GM23338 (cell line): ENCODE measurements at regions not wholly inside any gene's neighbourhood (a gene's known extent, or its start where the extent isn't known, plus 50 kb on each side); places are given as distances from the start of the nearest gene placed in this dataset.

Experiments
- ATAC-seq: fragments of 200-7000 bp; cut with Tn5 transposase; 3 replicates; pipeline ENCODE4 v1.9.1; 2020
- DNase-seq: peaks from one replicate; pipeline ENCODE4 v3.0.0-alpha.2; 2015; ENCODE audit warnings: low spot score
- H2AFZ ChIP-seq: fragments of 200-600 bp; sonication (generic); 2 replicates; pipeline ENCODE4 v1.8.0; 2016; ENCODE audit warnings: antibody characterized with exemption, mild to moderate bottlenecking, moderate library complexity
- H3F3A ChIP-seq: fragments of 200-600 bp; sonication (generic); replicated peaks from 2 replicates; pipeline ENCODE4 v1.8.0; 2017; ENCODE audit warnings: antibody characterized with exemption, mixed run types, low read depth
- H3K27ac ChIP-seq: fragments of 200-600 bp; sonication (generic); 2 replicates; pipeline ENCODE4 v1.6.1; 2016; ENCODE audit warnings: low read depth
- H3K27me3 ChIP-seq: fragments of 200-600 bp; sonication (generic); 2 replicates; pipeline ENCODE4 v1.8.0; 2016; ENCODE audit warnings: mild to moderate bottlenecking, mixed run types, moderate library complexity; ENCODE audit not compliant: insufficient read depth
- H3K36me3 ChIP-seq: fragments of 200-600 bp; sonication (generic); 2 replicates; pipeline ENCODE4 v1.8.0; 2016; ENCODE audit warnings: mild to moderate bottlenecking; ENCODE audit not compliant: insufficient read depth
- H3K4me1 ChIP-seq: fragments of 200-600 bp; sonication (generic); 2 replicates; pipeline ENCODE4 v1.8.0; 2016; ENCODE audit warnings: mild to moderate bottlenecking, moderate library complexity; ENCODE audit not compliant: insufficient read depth
- H3K4me2 ChIP-seq: fragments of 200-600 bp; sonication (generic); 2 replicates; pipeline ENCODE4 v1.7.1; 2017; ENCODE audit warnings: mixed run types
- H3K4me3 ChIP-seq: fragments of 200-600 bp; sonication (generic); 2 replicates; pipeline ENCODE4 v1.6.1; 2016; ENCODE audit warnings: mixed run types
- H3K79me2 ChIP-seq: fragments of 200-600 bp; sonication (generic); replicated peaks from 2 replicates; pipeline ENCODE4 v1.8.0; 2017; ENCODE audit warnings: mild to moderate bottlenecking; ENCODE audit not compliant: insufficient read depth
- H3K9me2 ChIP-seq: fragments of 200-600 bp; sonication (generic); 2 replicates; pipeline ENCODE4 v1.8.0; 2017; ENCODE audit not compliant: insufficient read depth
- H4K20me1 ChIP-seq: fragments of 200-600 bp; sonication (generic); replicated peaks from 2 replicates; pipeline ENCODE4 v1.8.0; 2017; ENCODE audit warnings: mild to moderate bottlenecking; ENCODE audit not compliant: insufficient read depth
- H3K27ac Mint-ChIP-seq: 2 replicates; pipeline ENCODE4 v1.8.0; 2020; ENCODE audit warnings: inconsistent platforms, mild to moderate bottlenecking, moderate library complexity, mixed read lengths
- H3K27me3 Mint-ChIP-seq: 3 replicates; pipeline ENCODE4 v1.8.0; 2022; ENCODE audit warnings: low read depth, mild to moderate bottlenecking, moderate library complexity, mixed read lengths, inconsistent platforms; ENCODE audit not compliant: insufficient read depth, poor library complexity
- H3K36me3 Mint-ChIP-seq: 3 replicates; pipeline ENCODE4 v1.8.0; 2021; ENCODE audit warnings: low read depth, mild to moderate bottlenecking, inconsistent platforms, moderate library complexity, mixed read lengths
- H3K4me1 Mint-ChIP-seq: 3 replicates; pipeline ENCODE4 v1.8.0; 2020; ENCODE audit warnings: mild to moderate bottlenecking, inconsistent platforms, mixed read lengths
- H3K4me3 Mint-ChIP-seq: 3 replicates; pipeline ENCODE4 v1.8.0; 2021; ENCODE audit warnings: moderate library complexity, mild to moderate bottlenecking, inconsistent platforms, mixed read lengths
- H3K9me3 Mint-ChIP-seq: 3 replicates; pipeline ENCODE4 v1.8.0; 2020; ENCODE audit warnings: moderate library complexity, mild to moderate bottlenecking, inconsistent platforms, mixed read lengths
- CREB1 ChIP-seq: fragments of 250-450 bp; sonication (Bioruptor Pico); IDR thresholded peaks from 2 replicates; pipeline ENCODE4 v1.5.0; 2020; ENCODE audit warnings: low read depth, mild to moderate bottlenecking, moderate library complexity
- ETS1 ChIP-seq: IDR thresholded peaks from 2 replicates; pipeline ENCODE4 v1.6.1; 2016; ENCODE audit warnings: antibody characterized with exemption
- EZH2 ChIP-seq: fragments of 200-600 bp; sonication (generic); IDR thresholded peaks from one replicate; pipeline ENCODE4 v1.8.0; 2017; ENCODE audit warnings: antibody characterized with exemption, mild to moderate bottlenecking, low read depth; ENCODE audit not compliant: unreplicated experiment
- EZH2phosphoT487 ChIP-seq: fragments of 200-600 bp; sonication (generic); IDR thresholded peaks from one replicate; pipeline ENCODE4 v1.8.1; 2018; ENCODE audit warnings: antibody characterized with exemption; ENCODE audit not compliant: unreplicated experiment
- JUNB ChIP-seq: IDR thresholded peaks from one replicate; pipeline ENCODE4 v1.6.1; 2016; ENCODE audit warnings: antibody characterized with exemption; ENCODE audit not compliant: unreplicated experiment
- NANOG ChIP-seq: IDR thresholded peaks from 2 replicates; pipeline ENCODE4 v1.6.1; 2016; ENCODE audit warnings: antibody characterized with exemption, borderline replicate concordance
- POLR2AphosphoS5 ChIP-seq: IDR thresholded peaks from 2 replicates; pipeline ENCODE4 v1.6.1; 2016; ENCODE audit warnings: antibody characterized with exemption, low read depth
- STAT1 ChIP-seq: IDR thresholded peaks from one replicate; pipeline ENCODE4 v1.6.1; 2016; ENCODE audit warnings: antibody characterized with exemption; ENCODE audit not compliant: unreplicated experiment
- ZNF114 ChIP-seq: fragments of 250-450 bp; sonication (Bioruptor Pico); IDR thresholded peaks from 2 replicates; pipeline ENCODE4 v1.5.0; 2020; ENCODE audit warnings: mild to moderate bottlenecking, moderate library complexity
- TF ChIP-seq, protein P1 (sequence below): IDR thresholded peaks from one replicate; pipeline ENCODE4 v1.6.1; 2018; ENCODE audit warnings: antibody characterized with exemption; ENCODE audit not compliant: unreplicated experiment
- TF ChIP-seq, protein P2 (sequence below), 2 experiments: fragments of 200-600 bp in 1 of 2; sonication (generic) in 1 of 2; conservative IDR thresholded peaks; 2 replicates each; pipeline versions ENCODE4 v1.5.1 to v1.6.1; 2016 to 2017; ENCODE audit warnings: antibody characterized with exemption in 2 of 2, low read depth in 2 of 2, mild to moderate bottlenecking in 2 of 2, moderate library complexity in 1 of 2

DNA sequence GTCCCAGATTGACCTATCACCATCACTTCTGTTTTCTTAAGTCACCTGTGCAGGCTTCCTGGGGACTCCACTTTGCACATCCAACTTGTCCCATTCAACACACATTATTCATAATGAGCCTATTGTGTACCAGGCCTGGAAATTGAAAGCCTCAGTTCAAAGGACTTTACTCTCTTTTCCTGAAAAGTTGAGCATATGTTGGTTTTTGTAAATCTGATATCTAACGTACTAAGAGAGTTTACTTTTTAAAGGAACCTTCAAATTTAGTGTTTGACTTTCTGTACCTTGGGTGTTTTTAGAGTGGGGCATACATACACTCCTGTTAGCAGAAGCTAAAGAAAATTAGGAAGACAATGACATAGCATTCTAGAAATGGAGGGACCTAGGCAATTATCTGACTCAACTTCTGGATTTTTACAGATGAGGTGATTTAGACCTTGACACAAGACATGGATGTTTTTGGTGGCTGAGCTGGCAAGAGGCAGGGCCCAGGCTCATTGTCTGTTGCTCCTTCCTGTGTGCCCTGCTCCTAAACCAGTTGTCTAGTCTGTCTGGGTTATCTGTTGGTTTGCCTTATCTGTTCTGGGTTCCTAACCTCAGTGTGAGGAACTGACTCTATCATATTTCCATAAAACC, 336.5 kb downstream of the RPS6KC1 start:
- Mint-ChIP-seq H3K27ac (no peak overlapping the region), H3K36me3 (no peaks in the 10 kb centered on the region), H3K4me1 (peaks cover 8% of the 10 kb centered on the region), H3K4me3 (no peak overlapping the region), H3K9me3 (no peaks in the 10 kb centered on the region), H3K27me3 (peaks cover 4% of the 10 kb centered on the region)
- Histone ChIP-seq H2AFZ (no peak overlapping the region), H3F3A (no peaks in the 10 kb centered on the region), H3K9me2 (0 out of 2 replicates have a peak, but pooled peaks cover 11% of the 10 kb centered on the region), H3K36me3 (no peaks in the 10 kb centered on the region), H3K4me3 (no peak overlapping the region), H3K27me3 (no peaks in the 10 kb centered on the region), H3K27ac (no peak overlapping the region), H4K20me1 (no peaks in the 10 kb centered on the region), H3K79me2 (no peaks in the 10 kb centered on the region), H3K4me1 (no peaks in the 10 kb centered on the region), H3K4me2 (no peak overlapping the region)
- TF ChIP-seq NANOG (no peak), POLR2AphosphoS5 (no peak), ETS1 (no peak), STAT1 (no peak), JUNB (no peak)
- TF ChIP-seq, protein P1, sequence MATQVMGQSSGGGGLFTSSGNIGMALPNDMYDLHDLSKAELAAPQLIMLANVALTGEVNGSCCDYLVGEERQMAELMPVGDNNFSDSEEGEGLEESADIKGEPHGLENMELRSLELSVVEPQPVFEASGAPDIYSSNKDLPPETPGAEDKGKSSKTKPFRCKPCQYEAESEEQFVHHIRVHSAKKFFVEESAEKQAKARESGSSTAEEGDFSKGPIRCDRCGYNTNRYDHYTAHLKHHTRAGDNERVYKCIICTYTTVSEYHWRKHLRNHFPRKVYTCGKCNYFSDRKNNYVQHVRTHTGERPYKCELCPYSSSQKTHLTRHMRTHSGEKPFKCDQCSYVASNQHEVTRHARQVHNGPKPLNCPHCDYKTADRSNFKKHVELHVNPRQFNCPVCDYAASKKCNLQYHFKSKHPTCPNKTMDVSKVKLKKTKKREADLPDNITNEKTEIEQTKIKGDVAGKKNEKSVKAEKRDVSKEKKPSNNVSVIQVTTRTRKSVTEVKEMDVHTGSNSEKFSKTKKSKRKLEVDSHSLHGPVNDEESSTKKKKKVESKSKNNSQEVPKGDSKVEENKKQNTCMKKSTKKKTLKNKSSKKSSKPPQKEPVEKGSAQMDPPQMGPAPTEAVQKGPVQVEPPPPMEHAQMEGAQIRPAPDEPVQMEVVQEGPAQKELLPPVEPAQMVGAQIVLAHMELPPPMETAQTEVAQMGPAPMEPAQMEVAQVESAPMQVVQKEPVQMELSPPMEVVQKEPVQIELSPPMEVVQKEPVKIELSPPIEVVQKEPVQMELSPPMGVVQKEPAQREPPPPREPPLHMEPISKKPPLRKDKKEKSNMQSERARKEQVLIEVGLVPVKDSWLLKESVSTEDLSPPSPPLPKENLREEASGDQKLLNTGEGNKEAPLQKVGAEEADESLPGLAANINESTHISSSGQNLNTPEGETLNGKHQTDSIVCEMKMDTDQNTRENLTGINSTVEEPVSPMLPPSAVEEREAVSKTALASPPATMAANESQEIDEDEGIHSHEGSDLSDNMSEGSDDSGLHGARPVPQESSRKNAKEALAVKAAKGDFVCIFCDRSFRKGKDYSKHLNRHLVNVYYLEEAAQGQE = no peak
- DNase-seq (no peak), ATAC-seq (no peak)

GRCh38 chr1:213388199-213388598, 337.2 kb downstream of the RPS6KC1 start:
- H3K27me3 Mint-ChIP-seq = peaks cover 4% of the 10 kb centered on the region
- H3K4me1 Mint-ChIP-seq = peaks cover 8% of the 10 kb centered on the region
- Histone ChIP-seq H3K9me2 (0 out of 2 replicates have a peak, but pooled peaks cover 11% of the 10 kb centered on the region), H3F3A (no peaks in the 10 kb centered on the region), H3K4me2 (no peak overlapping the region), H3K27ac (no peak overlapping the region), H3K36me3 (no peaks in the 10 kb centered on the region), H3K79me2 (no peaks in the 10 kb centered on the region), H3K27me3 (no peaks in the 10 kb centered on the region), H4K20me1 (no peaks in the 10 kb centered on the region), H2AFZ (no peak overlapping the region), H3K4me3 (no peak overlapping the region), H3K4me1 (no peaks in the 10 kb centered on the region)
- no peak for DNase-seq
- no peaks in the 10 kb centered on the region for H3K36me3 Mint-ChIP-seq
- ATAC-seq = no peak
- H3K27ac Mint-ChIP-seq = no peak overlapping the region
- no peak overlapping the region for H3K4me3 Mint-ChIP-seq
- no peaks in the 10 kb centered on the region for H3K9me3 Mint-ChIP-seq
- TF ChIP-seq, protein P2, sequence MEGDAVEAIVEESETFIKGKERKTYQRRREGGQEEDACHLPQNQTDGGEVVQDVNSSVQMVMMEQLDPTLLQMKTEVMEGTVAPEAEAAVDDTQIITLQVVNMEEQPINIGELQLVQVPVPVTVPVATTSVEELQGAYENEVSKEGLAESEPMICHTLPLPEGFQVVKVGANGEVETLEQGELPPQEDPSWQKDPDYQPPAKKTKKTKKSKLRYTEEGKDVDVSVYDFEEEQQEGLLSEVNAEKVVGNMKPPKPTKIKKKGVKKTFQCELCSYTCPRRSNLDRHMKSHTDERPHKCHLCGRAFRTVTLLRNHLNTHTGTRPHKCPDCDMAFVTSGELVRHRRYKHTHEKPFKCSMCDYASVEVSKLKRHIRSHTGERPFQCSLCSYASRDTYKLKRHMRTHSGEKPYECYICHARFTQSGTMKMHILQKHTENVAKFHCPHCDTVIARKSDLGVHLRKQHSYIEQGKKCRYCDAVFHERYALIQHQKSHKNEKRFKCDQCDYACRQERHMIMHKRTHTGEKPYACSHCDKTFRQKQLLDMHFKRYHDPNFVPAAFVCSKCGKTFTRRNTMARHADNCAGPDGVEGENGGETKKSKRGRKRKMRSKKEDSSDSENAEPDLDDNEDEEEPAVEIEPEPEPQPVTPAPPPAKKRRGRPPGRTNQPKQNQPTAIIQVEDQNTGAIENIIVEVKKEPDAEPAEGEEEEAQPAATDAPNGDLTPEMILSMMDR (conservative IDR thresholded peaks at IDR 0.05; ENCODE audit: low read depth in 2 of 2) = no peak
- TF ChIP-seq ETS1 (no peak), NANOG (no peak), JUNB (no peak), EZH2 (no peak), ZNF114 (no peak), EZH2phosphoT487 (no peak), CREB1 (CRISPR knock-in tag) (no peak), POLR2AphosphoS5 (no peak)
- TF ChIP-seq, protein P1 = no peak
